H9 (cell line): ENCODE measurements at regions not wholly inside any gene's neighbourhood (a gene's known extent, or its start where the extent isn't known, plus 50 kb on each side); places are given as distances from the start of the nearest gene placed in this dataset.

ENCODE experiments used
- DNase-seq: peaks from one replicate; pipeline ENCODE4 v3.0.0-alpha.2; 2017
- H2AFZ ChIP-seq: one replicate; pipeline ENCODE4 v1.6.1; 2013; ENCODE audit warnings: mild to moderate bottlenecking, low read length, control low read depth, moderate library complexity
- H2AK5ac ChIP-seq: 2 replicates; pipeline ENCODE4 v1.6.1; 2013; ENCODE audit warnings: low read length, control low read depth, mixed read lengths; ENCODE audit not compliant: insufficient read length
- H2BK120ac ChIP-seq: one replicate; pipeline ENCODE4 v1.6.1; 2013; ENCODE audit warnings: low read depth, mild to moderate bottlenecking, low read length, control low read depth, inconsistent platforms; ENCODE audit not compliant: poor library complexity, severe bottlenecking
- H2BK12ac ChIP-seq: 2 replicates; pipeline ENCODE4 v1.6.1; 2013; ENCODE audit warnings: low read length, control low read depth, mixed read lengths, low read depth; ENCODE audit not compliant: insufficient read length
- H2BK15ac ChIP-seq: 2 replicates; pipeline ENCODE4 v1.6.1; 2013; ENCODE audit warnings: low read depth, low read length, control low read depth
- H2BK20ac ChIP-seq: one replicate; pipeline ENCODE4 v1.6.1; 2013; ENCODE audit warnings: low read depth, mild to moderate bottlenecking, low read length, control low read depth, inconsistent platforms; ENCODE audit not compliant: poor library complexity, severe bottlenecking
- H2BK5ac ChIP-seq: 2 replicates; pipeline ENCODE4 v1.6.1; 2013; ENCODE audit warnings: low read length, control low read depth, mixed read lengths; ENCODE audit not compliant: insufficient read length
- H3K14ac ChIP-seq: 2 replicates; pipeline ENCODE4 v1.6.1; 2013; ENCODE audit warnings: low read length, control low read depth; ENCODE audit not compliant: insufficient read depth
- H3K18ac ChIP-seq: 2 replicates; pipeline ENCODE4 v1.6.1; 2013; ENCODE audit warnings: low read depth, mild to moderate bottlenecking, mixed read lengths, low read length, control low read depth; ENCODE audit not compliant: insufficient read length
- H3K23ac ChIP-seq: 2 replicates; pipeline ENCODE4 v1.6.1; 2013; ENCODE audit warnings: low read length, control low read depth, mixed read lengths, low read depth; ENCODE audit not compliant: insufficient read length
- H3K23me2 ChIP-seq: 2 replicates; pipeline ENCODE4 v1.6.1; 2013; ENCODE audit warnings: low read depth, mild to moderate bottlenecking, mixed read lengths, low read length, control low read depth; ENCODE audit not compliant: insufficient read length, poor library complexity, severe bottlenecking
- H3K27ac ChIP-seq: 2 replicates; pipeline ENCODE4 v1.5.1; 2013; ENCODE audit warnings: low read length, control low read depth, mixed read lengths, low read depth; ENCODE audit not compliant: insufficient read length
- H3K27me3 ChIP-seq: 2 replicates; pipeline ENCODE4 v1.6.1; 2013; ENCODE audit warnings: low read length, control low read depth, inconsistent platforms; ENCODE audit not compliant: insufficient read depth
- H3K4ac ChIP-seq: 2 replicates; pipeline ENCODE4 v1.6.1; 2013; ENCODE audit warnings: low read depth, mild to moderate bottlenecking, control low read depth, inconsistent platforms, low read length, moderate library complexity
- H3K4me1 ChIP-seq: 2 replicates; pipeline ENCODE4 v1.6.1; 2013; ENCODE audit warnings: low read length, control low read depth, inconsistent platforms; ENCODE audit not compliant: insufficient read depth
- H3K4me2 ChIP-seq: 2 replicates; pipeline ENCODE4 v1.6.1; 2013; ENCODE audit warnings: low read length, control low read depth, mixed read lengths; ENCODE audit not compliant: insufficient read length, insufficient read depth
- H3K56ac ChIP-seq: 2 replicates; pipeline ENCODE4 v1.6.1; 2013; ENCODE audit warnings: low read depth, mild to moderate bottlenecking, mixed read lengths, low read length, control low read depth; ENCODE audit not compliant: insufficient read length
- H3K79me1 ChIP-seq: 2 replicates; pipeline ENCODE4 v1.6.1; 2013; ENCODE audit warnings: low read depth, mild to moderate bottlenecking, moderate library complexity, low read length, control low read depth, inconsistent platforms; ENCODE audit not compliant: insufficient read depth, poor library complexity, severe bottlenecking
- H3K79me2 ChIP-seq: 2 replicates; pipeline ENCODE4 v1.6.1; 2013; ENCODE audit warnings: low read length, control low read depth, inconsistent platforms; ENCODE audit not compliant: insufficient read depth
- H3K9ac ChIP-seq: 2 replicates; pipeline ENCODE4 v1.6.1; 2013; ENCODE audit warnings: low read length, control low read depth, mixed read lengths; ENCODE audit not compliant: insufficient read length; ENCODE audit errors: extremely low read depth
- H3K9me3 ChIP-seq: one replicate; pipeline ENCODE4 v1.6.1; 2013; ENCODE audit warnings: low read depth, low read length, inconsistent platforms; ENCODE audit not compliant: control insufficient read depth
- H3T11ph ChIP-seq: one replicate; pipeline ENCODE4 v1.6.1; 2013; ENCODE audit warnings: mild to moderate bottlenecking, low read length, control low read depth, inconsistent platforms
- H4K20me1 ChIP-seq: one replicate; pipeline ENCODE4 v1.6.1; 2013; ENCODE audit not compliant: control insufficient read depth, insufficient read length, insufficient read depth
- H4K5ac ChIP-seq: 2 replicates; pipeline ENCODE4 v1.6.1; 2013; ENCODE audit warnings: low read depth, mild to moderate bottlenecking, mixed read lengths, low read length, control low read depth; ENCODE audit not compliant: insufficient read length
- H4K8ac ChIP-seq: replicated peaks from 2 replicates; pipeline ENCODE4 v1.6.1; 2013; ENCODE audit warnings: low read length, control low read depth, mixed read lengths, low read depth; ENCODE audit not compliant: insufficient read length
- H4K91ac ChIP-seq: 2 replicates; pipeline ENCODE4 v1.6.1; 2013; ENCODE audit warnings: low read depth, mild to moderate bottlenecking, moderate library complexity, mixed read lengths, low read length, control low read depth; ENCODE audit not compliant: insufficient read length
- H3K27ac Mint-ChIP-seq, 3 experiments: 2 replicates in 2 of 3; 3 replicates in 1 of 3; pipeline ENCODE4 v1.8.0; 2020 to 2021; ENCODE audit warnings: mixed read lengths in 3 of 3, mild to moderate bottlenecking in 1 of 3, moderate library complexity in 1 of 3
- H3K27me3 Mint-ChIP-seq: 2 replicates; pipeline ENCODE4 v1.8.0; 2021; ENCODE audit warnings: low read depth, mild to moderate bottlenecking, moderate library complexity, mixed read lengths
- H3K36me3 Mint-ChIP-seq, 3 experiments: 2 replicates in 2 of 3; 3 replicates in 1 of 3; pipeline ENCODE4 v1.8.0; 2020 to 2021; ENCODE audit warnings: low read depth in 3 of 3, mixed read lengths in 3 of 3; ENCODE audit not compliant: insufficient read depth in 1 of 3
- H3K4me1 Mint-ChIP-seq, 2 experiments: 2 replicates each; pipeline ENCODE4 v1.8.0; 2020; ENCODE audit warnings: mixed read lengths in 2 of 2
- H3K4me3 Mint-ChIP-seq, 2 experiments: 2 replicates in 1 of 2; 3 replicates in 1 of 2; pipeline ENCODE4 v1.8.0; 2020 to 2021; ENCODE audit warnings: mild to moderate bottlenecking in 2 of 2, mixed read lengths in 2 of 2, moderate library complexity in 1 of 2
- H3K9me3 Mint-ChIP-seq, 2 experiments: 2 replicates in 1 of 2; 3 replicates in 1 of 2; pipeline ENCODE4 v1.8.0; 2020; ENCODE audit warnings: mild to moderate bottlenecking in 2 of 2, mixed read lengths in 2 of 2, moderate library complexity in 1 of 2
- WGBS: extraction: QIAGEN DNeasy Blood & Tissue Kit; methylation state at CpG from one replicate; pipeline ENCODE4 v1.1.7; 2013; ENCODE audit warnings: missing lambda C conversion rate, low lambda C conversion rate, mixed read lengths; ENCODE audit not compliant: insufficient read length; ENCODE audit errors: extremely low coverage; 5-methylcytosine and 5-hydroxymethylcytosine counted together
- TF ChIP-seq, protein P1 (sequence below): fragments of 200-600 bp; sonication (generic); conservative IDR thresholded peaks from 3 replicates; pipeline ENCODE4 v1.8.0; 2021; ENCODE audit warnings: antibody characterized with exemption, mild to moderate bottlenecking

DNA sequence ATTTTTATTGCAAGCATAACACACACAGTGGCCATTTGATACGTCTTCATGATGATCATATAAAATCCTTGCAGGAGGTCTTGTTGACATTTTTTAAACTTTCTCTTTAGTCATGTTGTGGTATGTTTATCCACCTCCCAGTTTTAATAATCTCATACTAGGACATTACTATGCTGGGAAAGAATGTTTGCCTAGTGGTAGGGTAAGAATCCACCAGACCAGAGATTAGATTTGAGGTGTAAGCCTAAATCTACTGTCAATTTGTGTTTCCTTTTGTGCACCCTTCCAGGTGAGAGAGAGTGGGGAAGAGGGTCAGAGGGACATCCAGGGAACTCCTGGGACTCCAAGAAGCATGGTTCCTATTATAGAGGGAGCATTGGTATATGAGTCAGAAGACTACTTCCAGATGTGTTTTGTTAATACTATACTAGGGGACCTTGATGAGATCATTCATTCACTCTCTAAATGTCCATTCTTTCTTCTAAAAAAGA is 298.3 kb upstream of the SASH1 start:
- Histone ChIP-seq H3K14ac (no peak overlapping the region), H2AFZ (no peak overlapping the region), H3K9ac (no peak overlapping the region), H2BK12ac (no peak overlapping the region), H4K20me1 (no peaks in the 10 kb centered on the region), H3K23me2 (no peaks in the 10 kb centered on the region), H2BK15ac (no peak overlapping the region), H2BK20ac (no peak overlapping the region), H3K79me2 (no peaks in the 10 kb centered on the region), H3K4me1 (no peaks in the 10 kb centered on the region), H2BK5ac (no peak overlapping the region), H2BK120ac (no peak overlapping the region), H4K5ac (no peak overlapping the region), H3K9me3 (no peaks in the 10 kb centered on the region), H3K4me2 (no peak overlapping the region), H3K4ac (no peak overlapping the region), H3K79me1 (no peaks in the 10 kb centered on the region), H3K27me3 (no peaks in the 10 kb centered on the region), H3K27ac (no peak overlapping the region), H4K8ac (no peak overlapping the region), H3K23ac (no peak overlapping the region), H3K18ac (no peak overlapping the region), H2AK5ac (no peak overlapping the region), H4K91ac (no peak overlapping the region), H3K56ac (no peak overlapping the region), H3T11ph (no peak overlapping the region)
- H3K36me3 Mint-ChIP-seq = peaks cover 3 to 10% (median 3%) of the 10 kb centered on the region in 3 experiments; a peak in 4 of 7 replicates
- H3K4me1 Mint-ChIP-seq = no peaks in the 10 kb centered on the region
- no peak overlapping the region for H3K4me3 Mint-ChIP-seq
- no peak overlapping the region for H3K27ac Mint-ChIP-seq
- H3K27me3 Mint-ChIP-seq = no peaks in the 10 kb centered on the region; the same call in 1 of the 2 replicates
- TF ChIP-seq, protein P1, sequence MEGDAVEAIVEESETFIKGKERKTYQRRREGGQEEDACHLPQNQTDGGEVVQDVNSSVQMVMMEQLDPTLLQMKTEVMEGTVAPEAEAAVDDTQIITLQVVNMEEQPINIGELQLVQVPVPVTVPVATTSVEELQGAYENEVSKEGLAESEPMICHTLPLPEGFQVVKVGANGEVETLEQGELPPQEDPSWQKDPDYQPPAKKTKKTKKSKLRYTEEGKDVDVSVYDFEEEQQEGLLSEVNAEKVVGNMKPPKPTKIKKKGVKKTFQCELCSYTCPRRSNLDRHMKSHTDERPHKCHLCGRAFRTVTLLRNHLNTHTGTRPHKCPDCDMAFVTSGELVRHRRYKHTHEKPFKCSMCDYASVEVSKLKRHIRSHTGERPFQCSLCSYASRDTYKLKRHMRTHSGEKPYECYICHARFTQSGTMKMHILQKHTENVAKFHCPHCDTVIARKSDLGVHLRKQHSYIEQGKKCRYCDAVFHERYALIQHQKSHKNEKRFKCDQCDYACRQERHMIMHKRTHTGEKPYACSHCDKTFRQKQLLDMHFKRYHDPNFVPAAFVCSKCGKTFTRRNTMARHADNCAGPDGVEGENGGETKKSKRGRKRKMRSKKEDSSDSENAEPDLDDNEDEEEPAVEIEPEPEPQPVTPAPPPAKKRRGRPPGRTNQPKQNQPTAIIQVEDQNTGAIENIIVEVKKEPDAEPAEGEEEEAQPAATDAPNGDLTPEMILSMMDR = no peak
- DNase-seq = no peak
- peaks cover 10 to 17% of the 10 kb centered on the region in 2 experiments; a peak in 4 of 5 replicates for H3K9me3 Mint-ChIP-seq
- no CpG with 5 or more reads among the region's 1 CpG for WGBS
